Stomach smooth muscle (tissue), 2 donors: ENCODE measurements at regions not wholly inside any gene's neighbourhood (a gene's known extent, or its start where the extent isn't known, plus 50 kb on each side); places are given as distances from the start of the nearest gene placed in this dataset.
"Not testable (repeated sequence)": the region's sequence is repeated elsewhere in the genome, so short reads cannot be mapped to it uniquely, and the experiment has no call there.

Experiments used
- H3K27ac ChIP-seq: one replicate; pipeline ENCODE4 v1.7.0; 2013; ENCODE audit warnings: mild to moderate bottlenecking, low read length, inconsistent platforms
- H3K27me3 ChIP-seq, 2 donors: one replicate each; pipeline ENCODE4 v1.7.0; 2013; ENCODE audit warnings: low read length in 2 of 2; ENCODE audit not compliant: insufficient read depth in 2 of 2, control insufficient read depth in 1 of 2
- H3K36me3 ChIP-seq, 2 donors: one replicate each; pipeline ENCODE4 v1.7.0; 2013; ENCODE audit warnings: low read length in 2 of 2; ENCODE audit not compliant: control insufficient read depth in 2 of 2, insufficient read depth in 2 of 2
- H3K4me1 ChIP-seq: one replicate; pipeline ENCODE4 v1.7.0; 2013; ENCODE audit warnings: low read length; ENCODE audit not compliant: control insufficient read depth, insufficient read depth
- H3K4me3 ChIP-seq, 2 donors: one replicate each; pipeline ENCODE4 v1.7.0; 2013; ENCODE audit warnings: low read length in 2 of 2
- H3K9ac ChIP-seq, 2 donors: one replicate each; pipeline ENCODE4 v1.7.0; 2013; ENCODE audit warnings: low read length in 2 of 2, mild to moderate bottlenecking in 1 of 2
- H3K9me3 ChIP-seq, 2 donors: one replicate each; pipeline ENCODE4 v1.7.0; 2013; ENCODE audit warnings: low read length in 2 of 2; ENCODE audit not compliant: control insufficient read depth in 2 of 2
- donor health status: healthy.
- donor health status: Pancreatic carcinoma.

GRCh38 chr7:4523219-4523618 lies 158.9 kb upstream of the FOXK1 start:
- Histone ChIP-seq H3K36me3 (no peaks in the 10 kb centered on the region), H3K4me1 (no peaks in the 10 kb centered on the region), H3K9ac (no peak overlapping the region), H3K9me3 (peaks cover 0 to 3% of the 10 kb centered on the region in 2 donors), H3K27ac (no peak overlapping the region), H3K4me3 (no peak overlapping the region), H3K27me3 (no peaks in the 10 kb centered on the region)

GRCh38 chr7:4523873-4524272 lies 158.2 kb upstream of the FOXK1 start:
- H3K27me3 ChIP-seq, result no peaks in the 10 kb centered on the region
- no peak overlapping the region for H3K27ac ChIP-seq
- no peaks in the 10 kb centered on the region for H3K4me1 ChIP-seq
- H3K4me3 ChIP-seq, result no peak overlapping the region
- no peaks in the 10 kb centered on the region for H3K36me3 ChIP-seq
- H3K9me3 ChIP-seq, result peaks cover 0 to 3% of the 10 kb centered on the region in 2 donors
- no peak overlapping the region for H3K9ac ChIP-seq

- no peak overlapping the region for H3K9ac ChIP-seq
- H3K4me1 ChIP-seq, result no peaks in the 10 kb centered on the region
- no peaks in the 10 kb centered on the region for H3K36me3 ChIP-seq
- H3K27ac ChIP-seq, result no peak overlapping the region
- peaks cover 0 to 3% of the 10 kb centered on the region in 2 donors for H3K9me3 ChIP-seq
- no peaks in the 10 kb centered on the region for H3K27me3 ChIP-seq
- H3K4me3 ChIP-seq, result no peak overlapping the region
Observed at GRCh38 chr7:4525884-4526283, 156.2 kb upstream of the FOXK1 start.

GRCh38 chr7:4527988-4528636 lies 154.0 kb upstream of the FOXK1 start:
- no peak overlapping the region for H3K27ac ChIP-seq
- H3K27me3 ChIP-seq, result no peaks in the 10 kb centered on the region
- H3K9me3 ChIP-seq, result no peaks in the 10 kb centered on the region
- H3K4me3 ChIP-seq, result no peak overlapping the region
- no peak overlapping the region for H3K9ac ChIP-seq
- H3K36me3 ChIP-seq, result no peaks in the 10 kb centered on the region
- H3K4me1 ChIP-seq, result no peaks in the 10 kb centered on the region

GRCh38 chr7:4531236-4531635 lies 150.9 kb upstream of the FOXK1 start:
- H3K9me3 ChIP-seq, result no peaks in the 10 kb centered on the region
- H3K27ac ChIP-seq, result no peak overlapping the region

GRCh38 chr7:4533339-4533738 lies 148.8 kb upstream of the FOXK1 start:
- not testable (repeated sequence) for H3K4me3 ChIP-seq, H3K27ac ChIP-seq, H3K4me1 ChIP-seq, H3K9me3 ChIP-seq, H3K36me3 ChIP-seq, H3K9ac ChIP-seq, H3K27me3 ChIP-seq

More at GRCh38 chr7:4531236-4531635, 150.9 kb upstream of the FOXK1 start:
- H3K4me1 ChIP-seq, result no peaks in the 10 kb centered on the region
- H3K27me3 ChIP-seq, result peaks cover 0 to 7% of the 10 kb centered on the region in 2 donors
- no peak overlapping the region for H3K9ac ChIP-seq
- no peak overlapping the region for H3K4me3 ChIP-seq
- no peaks in the 10 kb centered on the region for H3K36me3 ChIP-seq

GRCh38 chr7:4549681-4550080 lies 132.4 kb upstream of the FOXK1 start:
- H3K9ac ChIP-seq, result no peak overlapping the region
- no peaks in the 10 kb centered on the region for H3K36me3 ChIP-seq
- peaks cover 5 to 17% of the 10 kb centered on the region in 2 donors for H3K9me3 ChIP-seq
- peaks cover 2 to 3% of the 10 kb centered on the region in 2 donors for H3K27me3 ChIP-seq
- H3K27ac ChIP-seq, result no peak overlapping the region
- no peaks in the 10 kb centered on the region for H3K4me1 ChIP-seq
- no peak overlapping the region for H3K4me3 ChIP-seq

- H3K4me1 ChIP-seq, result no peaks in the 10 kb centered on the region
- no peak overlapping the region for H3K4me3 ChIP-seq
- H3K27me3 ChIP-seq, result peaks cover 2 to 3% of the 10 kb centered on the region in 2 donors
- no peak overlapping the region for H3K27ac ChIP-seq
- no peaks in the 10 kb centered on the region for H3K36me3 ChIP-seq
- H3K9me3 ChIP-seq, result peaks cover 7 to 17% of the 10 kb centered on the region in 2 donors
- no peak overlapping the region for H3K9ac ChIP-seq
Observed at GRCh38 chr7:4550117-4550516, 132.0 kb upstream of the FOXK1 start.

GRCh38 chr7:4552985-4553384 lies 129.1 kb upstream of the FOXK1 start:
- no peaks in the 10 kb centered on the region for H3K36me3 ChIP-seq
- H3K27ac ChIP-seq, result no peak overlapping the region
- no peak overlapping the region for H3K4me3 ChIP-seq
- no peak overlapping the region for H3K9ac ChIP-seq
- H3K4me1 ChIP-seq, result no peaks in the 10 kb centered on the region
- peaks cover 10 to 17% of the 10 kb centered on the region in 2 donors for H3K9me3 ChIP-seq
- peaks cover 2 to 3% of the 10 kb centered on the region in 2 donors for H3K27me3 ChIP-seq

- Histone ChIP-seq H3K4me3 (no peak overlapping the region), H3K36me3 (no peaks in the 10 kb centered on the region), H3K9me3 (peaks cover 9 to 15% of the 10 kb centered on the region in 2 donors), H3K27ac (no peak overlapping the region), H3K4me1 (no peaks in the 10 kb centered on the region), H3K27me3 (no peaks in the 10 kb centered on the region), H3K9ac (no peak overlapping the region)
Observed at GRCh38 chr7:4556868-4557793, 125.0 kb upstream of the FOXK1 start.

GRCh38 chr7:4561795-4562194 lies 120.3 kb upstream of the FOXK1 start:
- Histone ChIP-seq H3K4me1 (no peaks in the 10 kb centered on the region), H3K9ac (no peak overlapping the region), H3K9me3 (no peaks in the 10 kb centered on the region), H3K27ac (no peak overlapping the region), H3K4me3 (no peak overlapping the region), H3K27me3 (peaks cover 0 to 2% of the 10 kb centered on the region in 2 donors), H3K36me3 (no peaks in the 10 kb centered on the region)
